ENCODE measurements at regions not wholly inside any gene's neighbourhood (a gene's known extent, or its start where the extent isn't known, plus 50 kb on each side); places are given as distances from the start of the nearest gene placed in this dataset.

GRCh38 chr7:41037691-41038090, 665.2 kb downstream of the INHBA start:
- 85 to 87% methylated on average over 5 of the region's 5 CpGs for WGBS, 2 donors (ENCODE audit: low coverage in 1 of 2)
- Histone ChIP-seq H3K27me3 (no peaks in the 10 kb centered on the region), H3K4me1 (no peaks in the 10 kb centered on the region), H3K27ac (no peak overlapping the region), H3K4me3 (no peak overlapping the region), H3K9me3 (no peaks in the 10 kb centered on the region), H3K36me3 (no peaks in the 10 kb centered on the region)
- TF ChIP-seq POLR2A (IDR thresholded peaks at IDR 0.05) (no peak), POLR2AphosphoS5 (IDR thresholded peaks at IDR 0.05) (no peak), EP300 (IDR thresholded peaks at IDR 0.05; ENCODE audit: low read depth) (no peak), CTCF (IDR thresholded peaks at IDR 0.05) (no peak)
- in situ Hi-C loops (cut with MboI; ENCODE audit: low pct_ligation_motif_present in 1 of 4, low pct_unique_long_range_greater_than_20kb in 1 of 4, low sequenced_read_pairs in 3 of 4) (no loop called here), intact Hi-C loops (cut with DNase I; ENCODE audit: low total_unique reads) (no loop called here)
- DNase-seq = no peak

- in situ Hi-C loops (cut with MboI; ENCODE audit: low pct_ligation_motif_present in 1 of 4, low pct_unique_long_range_greater_than_20kb in 1 of 4, low sequenced_read_pairs in 3 of 4) (no loop called here), intact Hi-C loops (cut with DNase I; ENCODE audit: low total_unique reads) (no loop called here)
- DNase-seq = no peak
- Histone ChIP-seq H3K4me3 (no peak overlapping the region), H3K27me3 (no peaks in the 10 kb centered on the region), H3K9me3 (no peaks in the 10 kb centered on the region), H3K27ac (no peak overlapping the region), H3K36me3 (no peaks in the 10 kb centered on the region), H3K4me1 (no peaks in the 10 kb centered on the region)
- WGBS, 2 donors (ENCODE audit: low coverage in 1 of 2) = 86% methylated on average over 4 of the region's 4 CpGs; no CpG with 5 or more reads in 1 of the 2 donors
- TF ChIP-seq EP300 (IDR thresholded peaks at IDR 0.05; ENCODE audit: low read depth) (no peak), CTCF (IDR thresholded peaks at IDR 0.05) (no peak), POLR2A (IDR thresholded peaks at IDR 0.05) (no peak), POLR2AphosphoS5 (IDR thresholded peaks at IDR 0.05) (no peak)
Measured at GRCh38 chr7:41035794-41036193, 667.1 kb downstream of the INHBA start.

- in situ Hi-C loops (cut with MboI; ENCODE audit: low pct_ligation_motif_present in 1 of 4, low pct_unique_long_range_greater_than_20kb in 1 of 4, low sequenced_read_pairs in 3 of 4) = no loop called here
- TF ChIP-seq POLR2AphosphoS5 (IDR thresholded peaks at IDR 0.05) = no peak
- TF ChIP-seq CTCF (IDR thresholded peaks at IDR 0.05) = no peak
- TF ChIP-seq POLR2A (IDR thresholded peaks at IDR 0.05) = no peak
- no peak for TF ChIP-seq EP300 (IDR thresholded peaks at IDR 0.05; ENCODE audit: low read depth)
- intact Hi-C loops (cut with DNase I; ENCODE audit: low total_unique reads) = no loop called here
- 72% methylated on average over 1 of the region's 1 CpG; no CpG with 5 or more reads in 1 of the 2 donors for WGBS, 2 donors (ENCODE audit: low coverage in 1 of 2)
- Histone ChIP-seq H3K4me1 (no peaks in the 10 kb centered on the region), H3K4me3 (no peak overlapping the region), H3K27ac (no peak overlapping the region), H3K9me3 (no peaks in the 10 kb centered on the region), H3K36me3 (no peaks in the 10 kb centered on the region), H3K27me3 (no peaks in the 10 kb centered on the region)
- no peak for DNase-seq
Measured at GRCh38 chr7:41033500-41033899, 669.4 kb downstream of the INHBA start.

- Histone ChIP-seq H3K27ac (no peak overlapping the region), H3K4me1 (no peaks in the 10 kb centered on the region), H3K27me3 (no peaks in the 10 kb centered on the region), H3K36me3 (no peaks in the 10 kb centered on the region), H3K9me3 (no peaks in the 10 kb centered on the region), H3K4me3 (no peak overlapping the region)
- intact Hi-C loops (cut with DNase I; ENCODE audit: low total_unique reads) = no loop called here
- no peak for DNase-seq
- 70 to 76% methylated on average over 2 to 5 of the region's 5 CpGs for WGBS, 2 donors (ENCODE audit: low coverage in 1 of 2)
- TF ChIP-seq POLR2AphosphoS5 (IDR thresholded peaks at IDR 0.05) = no peak
- TF ChIP-seq POLR2A (IDR thresholded peaks at IDR 0.05) = no peak
- in situ Hi-C loops (cut with MboI; ENCODE audit: low pct_ligation_motif_present in 1 of 4, low pct_unique_long_range_greater_than_20kb in 1 of 4, low sequenced_read_pairs in 3 of 4) = no loop called here
Measured at GRCh38 chr7:41030673-41031072, 672.2 kb downstream of the INHBA start.

GRCh38 chr7:41029072-41029499, 673.8 kb downstream of the INHBA start:
- intact Hi-C loops (cut with DNase I; ENCODE audit: low total_unique reads) (no loop called here), in situ Hi-C loops (cut with MboI; ENCODE audit: low pct_ligation_motif_present in 1 of 4, low pct_unique_long_range_greater_than_20kb in 1 of 4, low sequenced_read_pairs in 3 of 4) (no loop called here)
- TF ChIP-seq POLR2A (IDR thresholded peaks at IDR 0.05) (no peak), EP300 (IDR thresholded peaks at IDR 0.05; ENCODE audit: low read depth) (no peak), POLR2AphosphoS5 (IDR thresholded peaks at IDR 0.05) (no peak), CTCF (IDR thresholded peaks at IDR 0.05) (no peak)
- Histone ChIP-seq H3K4me1 (no peaks in the 10 kb centered on the region), H3K9me3 (no peaks in the 10 kb centered on the region), H3K27me3 (no peaks in the 10 kb centered on the region), H3K36me3 (no peaks in the 10 kb centered on the region), H3K27ac (no peak overlapping the region), H3K4me3 (no peak overlapping the region)
- no peak for DNase-seq
- WGBS, 2 donors (ENCODE audit: low coverage in 1 of 2) = 79 to 94% methylated on average over 3 to 5 of the region's 5 CpGs
